Astrocyte of the hippocampus (primary cell): ENCODE measurements at regions not wholly inside any gene's neighbourhood (a gene's known extent, or its start where the extent isn't known, plus 50 kb on each side); places are given as distances from the start of the nearest gene placed in this dataset.
"Not testable (repeated sequence)": the region's sequence is repeated elsewhere in the genome, so short reads cannot be mapped to it uniquely, and the experiment has no call there.

Experiments used
- DNase-seq: peaks from one replicate; pipeline ENCODE4 v3.0.0; 2011; ENCODE audit warnings: low read depth, low spot score

DNA sequence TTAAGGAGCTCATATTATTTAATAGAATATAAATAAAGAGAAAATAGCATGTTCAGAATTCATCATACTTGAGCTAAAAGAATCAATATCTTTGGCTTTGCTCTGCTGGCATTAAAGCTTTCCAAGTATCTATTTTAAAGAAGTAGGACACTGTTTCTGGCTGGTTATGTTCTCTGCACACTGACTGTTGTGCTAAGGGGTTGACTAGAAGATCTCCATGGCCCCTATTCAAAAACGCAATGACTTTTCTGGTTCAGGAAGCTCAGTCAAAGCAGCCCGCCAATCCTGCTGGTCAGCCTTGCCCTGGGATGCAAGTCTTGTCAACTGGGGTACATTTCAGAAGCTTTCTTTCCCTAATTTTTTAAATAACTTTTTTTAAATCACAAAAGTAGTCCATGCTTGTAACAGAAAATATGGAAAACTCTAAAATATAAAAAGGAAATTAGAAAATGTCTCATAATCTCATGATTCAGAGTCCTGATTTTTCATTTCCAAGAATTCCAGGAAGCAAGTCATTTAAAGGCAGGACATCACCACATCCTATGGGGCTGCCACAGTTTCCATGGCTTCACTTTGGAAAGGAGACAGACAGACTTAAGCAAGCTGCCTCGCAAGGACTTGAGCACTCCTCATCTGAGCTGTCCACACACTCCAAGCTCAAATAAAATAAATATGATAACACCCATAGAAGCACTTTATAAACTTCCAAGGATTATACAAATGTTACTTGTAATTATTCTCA lies 195.1 kb downstream of the TXNL1 start:
- DNase-seq = no peak

DNA sequence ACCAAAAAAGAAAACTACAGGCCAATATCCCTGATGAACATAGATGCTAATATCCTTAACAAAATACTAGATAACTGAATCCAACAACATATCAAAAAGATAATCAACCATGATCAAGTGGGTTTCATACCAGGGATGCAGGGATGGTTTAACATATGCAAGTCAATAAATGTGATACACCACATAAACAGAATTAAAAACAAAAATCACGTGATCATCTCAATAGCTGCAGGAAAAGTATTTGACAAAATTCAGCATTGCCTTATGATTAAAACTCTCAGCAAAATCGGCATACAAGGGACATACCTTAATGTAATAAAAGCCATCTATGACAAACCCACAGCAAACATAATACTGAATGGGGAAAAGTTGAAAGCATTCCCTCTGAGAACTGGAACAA lies 199.9 kb downstream of the TXNL1 start:
- DNase-seq = not testable (repeated sequence)

DNA sequence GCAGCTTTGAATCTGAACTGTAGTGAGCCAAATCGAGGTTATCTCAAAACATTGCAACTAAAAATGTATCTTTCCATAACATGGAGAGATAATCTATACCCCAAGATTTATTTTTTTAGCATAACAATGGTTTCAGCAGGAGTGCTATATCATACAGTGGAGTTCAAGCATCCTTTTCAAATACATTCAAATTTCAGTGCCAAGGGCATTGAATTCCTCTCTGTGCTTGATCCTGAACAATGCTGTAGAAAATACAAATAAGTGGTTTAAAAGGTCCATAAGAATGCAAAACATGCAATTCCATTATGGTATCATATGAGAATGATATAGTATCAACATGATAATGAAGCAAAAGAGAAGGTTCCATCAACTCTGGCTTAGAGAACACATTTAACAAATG lies 201.7 kb downstream of the TXNL1 start:
- DNase-seq = no peak

DNA sequence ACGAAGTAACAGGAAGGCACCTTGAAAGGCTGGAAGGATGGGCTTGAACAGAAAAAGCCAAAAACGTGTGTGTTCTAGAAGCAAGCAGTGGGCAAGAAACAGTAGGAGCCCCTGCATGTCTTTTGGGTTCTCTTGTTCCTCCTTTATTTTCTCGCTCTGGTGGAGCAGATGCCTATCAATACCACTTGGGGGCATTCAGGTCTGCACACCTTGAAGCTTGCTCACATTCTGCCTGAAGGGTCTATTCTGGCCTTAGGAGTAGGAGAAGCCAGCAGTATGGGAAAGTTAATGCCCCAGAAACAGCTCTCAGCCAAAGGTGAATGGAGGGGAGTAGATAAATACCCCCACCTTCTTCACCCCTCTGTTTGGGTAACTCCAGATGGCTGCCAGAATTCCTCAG lies 204.5 kb downstream of the TXNL1 start:
- DNase-seq = no peak

DNA sequence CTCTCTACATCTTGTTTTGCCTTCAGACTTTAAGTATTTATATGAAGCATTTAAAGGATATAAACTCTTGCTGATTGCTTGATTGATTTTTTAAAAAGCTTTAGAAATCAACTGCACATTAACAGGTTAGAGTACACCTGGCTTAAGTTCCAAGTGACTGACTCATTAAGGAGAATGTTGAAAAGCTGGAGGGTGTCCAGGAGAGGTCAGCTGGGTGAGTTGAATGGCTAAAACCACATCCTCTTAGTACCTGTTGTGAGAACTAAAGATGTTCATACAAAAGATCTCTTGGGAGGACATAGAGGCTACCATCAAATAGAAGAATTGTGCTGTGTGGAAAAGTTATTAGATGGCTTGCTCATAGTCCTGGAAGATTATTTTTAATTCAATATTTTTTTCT lies 206.8 kb downstream of the TXNL1 start:
- DNase-seq = peak; percentile 50

DNA sequence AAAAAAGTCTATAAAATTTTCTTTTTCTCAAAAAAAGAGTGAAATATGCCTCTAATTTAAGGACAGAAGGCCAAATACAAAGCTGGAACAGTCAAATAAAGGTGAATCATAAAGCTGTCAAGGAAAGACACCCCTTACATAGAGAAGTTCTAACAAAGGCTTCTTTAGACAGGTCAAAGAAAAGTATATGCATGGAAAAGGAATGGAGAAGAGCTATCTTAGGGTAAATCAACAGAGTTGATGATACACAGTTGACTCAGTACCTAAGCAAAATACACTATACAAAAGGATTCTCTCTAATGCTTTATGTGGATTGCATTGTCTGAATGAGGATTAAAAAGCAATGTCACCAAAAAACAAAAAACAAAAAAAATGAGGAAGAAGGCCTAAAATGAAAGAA lies 214.8 kb downstream of the TXNL1 start:
- DNase-seq = no peak

DNA sequence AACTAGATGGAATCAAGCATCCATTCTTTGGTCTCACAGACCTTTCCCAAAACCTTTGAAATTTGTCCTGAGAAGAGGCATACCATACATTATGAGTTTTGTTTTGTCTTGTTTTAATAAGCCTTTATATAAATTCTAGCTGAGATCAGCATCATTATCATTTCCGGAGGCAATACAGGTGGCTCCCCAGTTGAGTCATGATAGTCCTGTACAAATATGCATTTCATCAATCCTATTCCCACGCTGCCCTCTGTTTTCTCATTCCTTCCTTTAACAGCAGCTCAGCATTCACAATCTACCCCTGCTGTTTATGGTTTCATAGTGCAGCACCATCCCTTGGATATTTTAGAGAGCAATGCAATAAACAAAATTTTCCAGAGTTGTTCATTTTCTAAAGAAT lies 216.7 kb downstream of the TXNL1 start:
- DNase-seq = no peak

DNA sequence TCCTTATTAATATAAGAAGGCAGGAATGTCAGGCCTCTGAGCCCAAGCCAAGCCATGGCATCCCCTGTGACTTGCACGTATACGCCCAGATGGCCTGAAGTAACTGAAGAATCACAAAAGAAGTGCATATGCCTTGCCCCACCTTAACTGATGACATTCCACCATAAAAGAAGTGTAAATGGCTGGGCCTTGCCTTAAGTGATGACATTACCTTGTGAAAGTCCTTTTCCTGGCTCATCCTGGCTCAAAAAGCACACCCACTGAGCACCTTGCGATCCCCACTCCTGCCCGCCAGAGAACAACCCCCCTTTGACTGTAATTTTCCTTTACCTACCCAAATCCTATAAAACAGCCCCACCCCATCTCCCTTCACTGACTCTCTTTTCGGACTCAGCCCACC lies 217.5 kb downstream of the TXNL1 start:
- DNase-seq = not testable (repeated sequence)

DNA sequence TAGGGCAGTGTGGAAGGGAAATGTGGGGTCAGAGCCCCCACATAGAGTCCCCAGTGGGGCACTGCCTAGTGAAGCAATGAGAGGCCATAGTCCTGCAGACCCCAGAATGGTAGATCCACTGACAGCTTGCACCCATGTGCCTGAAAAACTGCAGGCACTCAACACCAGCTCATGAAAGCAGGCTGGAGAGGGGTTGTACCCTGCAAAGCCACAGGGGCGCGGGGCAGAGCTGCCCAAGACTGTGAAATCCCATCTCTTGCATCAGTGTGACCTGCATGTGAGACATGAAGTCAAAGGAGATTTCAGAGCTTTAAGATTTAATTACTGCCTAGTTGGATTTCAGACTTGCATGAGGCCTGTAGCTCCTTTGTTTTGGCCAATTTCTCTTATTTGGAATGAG lies 224.0 kb downstream of the TXNL1 start:
- no peak for DNase-seq

DNA sequence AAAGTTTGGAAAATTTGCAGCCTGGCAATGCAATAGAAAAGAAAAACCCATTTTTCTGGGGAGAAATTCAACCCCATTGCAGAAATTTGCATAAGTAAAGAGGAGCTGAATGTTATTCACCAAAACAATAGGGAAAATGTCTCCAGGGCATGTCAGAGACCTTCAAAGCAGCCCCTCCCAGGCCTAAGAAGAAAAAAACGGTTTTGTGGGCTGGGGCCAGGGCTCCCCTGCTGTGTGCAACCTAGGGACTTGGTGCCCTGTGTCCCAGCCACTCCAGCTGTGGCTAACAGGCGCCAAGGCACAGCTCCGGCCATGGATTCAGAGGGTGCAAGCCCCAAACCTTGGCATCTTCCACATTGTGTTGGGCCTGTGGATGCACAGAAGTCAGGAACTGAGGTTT lies 224.5 kb downstream of the TXNL1 start:
- DNase-seq = no peak

DNA sequence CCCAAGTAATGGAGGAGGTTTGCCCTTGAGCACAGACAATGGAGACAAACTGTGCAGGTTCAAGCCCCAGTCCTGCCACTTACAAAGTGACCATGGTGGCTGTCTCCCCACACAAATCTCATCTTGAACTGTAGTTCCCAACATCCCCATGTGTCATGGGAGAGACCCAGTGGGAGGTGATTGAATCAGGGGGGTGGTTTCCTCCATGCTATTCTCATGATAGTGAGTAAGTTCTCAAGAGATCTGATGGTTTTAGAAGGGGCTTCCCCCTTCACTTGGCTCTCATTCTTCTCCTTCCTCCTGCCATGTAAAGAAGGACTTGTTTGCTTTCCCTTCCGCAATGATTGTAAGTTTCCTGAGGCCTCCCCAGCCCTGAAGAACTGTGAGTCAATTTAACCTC lies 225.4 kb downstream of the TXNL1 start:
- no peak for DNase-seq

DNA sequence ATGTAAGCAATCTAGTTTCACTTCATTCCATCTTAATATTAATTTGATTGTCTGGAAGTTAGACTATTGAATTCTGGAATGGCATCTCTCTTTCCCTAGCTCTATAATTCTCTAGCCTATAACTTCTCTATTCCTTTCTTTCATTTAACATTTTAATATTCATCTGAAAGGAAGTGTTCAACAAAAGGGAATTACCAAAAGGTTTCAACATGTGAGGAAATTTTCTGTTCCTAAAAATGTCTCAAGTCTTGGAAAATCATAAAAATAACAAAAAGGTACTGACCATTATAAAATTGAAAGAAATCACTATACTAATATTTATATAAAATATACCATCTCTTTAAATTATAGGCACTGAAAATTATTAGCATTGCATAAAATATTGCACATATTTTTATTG lies 228.7 kb downstream of the TXNL1 start:
- no peak for DNase-seq

DNA sequence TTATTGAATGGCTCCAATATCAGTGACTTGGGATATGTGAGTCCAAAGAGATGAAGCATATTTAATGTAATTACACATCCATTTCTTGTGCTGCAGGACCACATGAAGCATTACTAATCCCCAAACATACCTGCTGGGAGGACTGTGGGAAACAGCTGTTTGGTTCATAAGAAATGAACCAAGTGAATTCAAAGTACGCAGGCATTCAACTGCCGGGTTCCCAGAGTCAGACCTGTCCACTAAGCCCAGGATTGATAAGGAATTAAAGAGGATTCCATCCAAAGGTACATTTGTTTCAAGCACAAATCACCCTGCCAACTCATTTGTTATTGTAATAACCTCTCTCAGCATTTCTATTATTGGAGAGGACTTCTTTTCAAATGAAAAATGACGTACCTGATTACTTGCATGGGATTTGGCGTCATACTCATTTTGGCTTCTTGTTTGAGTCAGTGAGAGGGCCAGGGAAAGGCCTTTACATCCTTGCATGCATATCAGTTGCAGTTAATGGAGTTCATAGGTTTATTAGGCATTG lies 230.7 kb downstream of the TXNL1 start:
- DNase-seq = peak; percentile 3

DNA sequence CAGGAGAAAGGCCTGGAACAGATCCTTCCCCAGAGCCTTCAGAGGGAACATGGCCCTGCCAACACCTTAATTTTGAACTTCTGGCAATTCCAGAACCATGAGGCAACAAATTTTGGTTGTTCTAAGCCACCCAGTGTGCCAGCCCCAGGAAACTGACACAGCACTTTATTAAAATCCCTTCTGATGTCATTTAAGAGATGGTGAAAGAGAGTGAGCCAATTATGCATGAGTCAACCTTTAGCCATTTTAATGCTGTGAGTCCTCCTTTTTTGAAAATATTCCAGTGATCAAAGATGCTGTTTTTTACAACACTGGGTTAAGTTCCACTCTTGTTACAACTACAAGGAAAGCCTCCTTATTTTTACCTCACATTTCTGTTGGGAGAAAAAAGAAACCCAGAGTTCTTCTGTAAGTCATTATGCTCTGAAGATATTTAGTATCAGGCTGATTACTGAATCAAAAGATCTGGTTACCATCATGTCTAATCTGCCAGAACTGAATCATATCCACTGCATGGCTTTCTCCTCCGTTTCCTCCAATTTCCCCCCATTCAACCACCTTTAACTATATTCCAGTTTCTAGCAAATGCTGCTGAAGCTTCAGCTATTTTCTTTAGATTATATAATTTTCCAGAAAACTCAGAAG lies 235.4 kb downstream of the TXNL1 start:
- DNase-seq = peak; percentile 84

DNA sequence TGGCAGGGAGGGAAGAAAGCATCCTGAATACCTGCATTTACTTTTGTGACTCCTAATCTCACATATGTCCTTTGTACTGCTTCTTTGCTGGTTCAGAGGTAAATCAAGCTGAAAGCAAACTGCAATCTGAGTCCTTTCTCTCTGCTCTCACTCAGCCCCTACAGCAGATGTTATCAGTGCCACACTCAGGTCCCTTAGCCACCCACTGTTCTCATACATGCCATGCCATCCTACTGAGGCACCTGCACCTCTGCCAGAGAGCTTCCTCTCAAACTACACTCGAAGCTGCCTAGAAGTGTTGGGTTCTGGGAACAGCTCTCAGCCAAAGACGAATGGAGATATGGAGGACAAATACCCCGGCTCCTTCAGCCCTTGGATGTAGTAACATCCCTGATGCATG lies 244.5 kb downstream of the TXNL1 start:
- DNase-seq = no peak

DNA sequence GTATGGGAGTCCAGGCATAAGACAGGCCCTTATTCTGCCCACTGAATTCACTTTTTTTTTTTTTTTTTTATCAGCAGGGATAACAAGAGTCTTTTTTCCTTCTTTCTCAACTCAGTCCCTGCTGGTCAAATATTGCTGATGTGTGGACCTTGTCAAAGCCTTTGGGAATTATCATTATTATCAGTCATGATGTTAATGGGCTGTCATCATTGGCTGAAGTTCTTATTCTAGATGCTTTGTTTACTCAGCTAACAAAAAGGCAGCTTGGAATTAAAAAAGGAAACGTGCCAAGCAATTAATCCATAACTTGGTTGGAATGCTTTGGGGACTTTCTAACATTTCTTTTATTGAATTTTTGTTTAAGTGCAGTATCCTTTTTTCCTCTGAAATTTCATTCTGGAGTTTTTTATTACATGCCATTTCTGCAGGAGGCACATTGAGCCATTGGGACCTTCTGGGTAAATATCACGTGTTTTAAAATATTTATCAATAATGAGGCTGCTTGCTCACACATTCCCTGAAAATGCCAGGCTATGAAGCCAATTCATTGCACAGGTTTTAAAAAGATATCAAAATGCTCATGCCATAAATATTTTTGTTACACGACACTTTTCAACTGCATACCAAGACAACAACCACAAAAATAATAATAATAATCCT lies 246.3 kb downstream of the TXNL1 start:
- no peak for DNase-seq

DNA sequence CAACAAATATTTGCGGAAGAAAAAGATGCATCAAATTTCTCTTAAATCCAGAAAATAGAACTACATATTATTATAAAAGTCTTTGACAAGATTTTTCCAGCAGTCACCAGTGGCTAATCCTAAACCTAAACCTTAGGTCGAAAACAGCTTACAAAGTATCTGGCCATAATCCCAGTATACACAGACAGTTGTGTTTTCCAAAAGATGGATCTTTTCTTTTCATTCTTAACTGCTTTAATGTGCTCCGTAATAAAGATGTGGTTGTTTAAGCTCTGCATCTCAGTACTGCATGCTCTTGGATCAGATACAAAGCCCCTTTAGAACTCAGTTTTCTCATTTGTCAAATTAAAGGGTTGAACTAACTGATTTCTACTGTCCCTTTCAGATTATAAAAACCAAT lies 247.8 kb downstream of the TXNL1 start:
- DNase-seq = no peak

DNA sequence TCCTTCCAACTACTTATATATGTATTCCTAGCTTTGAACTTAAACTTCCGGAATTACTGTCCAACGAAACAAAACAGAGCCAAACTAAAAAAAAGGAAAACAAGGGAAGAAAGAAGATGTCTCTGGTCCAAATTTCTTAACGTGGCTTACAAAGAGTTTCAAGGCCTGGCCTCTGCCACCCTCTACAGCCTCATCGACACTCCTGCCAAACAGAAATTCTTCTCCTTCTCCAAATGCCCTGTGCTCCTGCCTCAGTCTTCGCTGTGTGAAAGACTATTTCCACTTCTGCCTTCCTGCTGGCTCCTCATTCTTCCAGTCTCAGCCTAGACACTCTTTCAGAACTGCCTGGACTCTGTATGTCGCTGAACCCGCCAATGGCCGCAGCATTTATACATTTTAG lies 249.2 kb downstream of the TXNL1 start:
- no peak for DNase-seq

DNA sequence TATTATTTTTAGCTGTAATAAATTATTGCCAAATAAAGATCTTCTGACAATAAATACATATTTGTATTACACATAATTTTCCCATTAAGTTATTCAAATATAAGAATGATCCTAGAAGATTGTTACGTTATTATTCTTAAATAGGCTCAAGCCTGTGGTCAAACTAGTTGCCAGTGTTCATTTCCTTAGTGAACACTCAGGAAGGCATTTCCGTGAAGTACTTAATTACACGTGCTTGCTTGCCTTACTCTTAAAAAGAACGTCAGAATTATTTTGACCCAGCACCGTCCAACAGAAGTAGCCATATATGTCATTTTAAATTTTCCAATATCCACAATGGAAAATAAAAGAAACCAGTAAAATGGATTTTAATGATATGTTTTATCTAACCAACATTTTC lies 249.8 kb downstream of the TXNL1 start:
- DNase-seq = no peak

DNA sequence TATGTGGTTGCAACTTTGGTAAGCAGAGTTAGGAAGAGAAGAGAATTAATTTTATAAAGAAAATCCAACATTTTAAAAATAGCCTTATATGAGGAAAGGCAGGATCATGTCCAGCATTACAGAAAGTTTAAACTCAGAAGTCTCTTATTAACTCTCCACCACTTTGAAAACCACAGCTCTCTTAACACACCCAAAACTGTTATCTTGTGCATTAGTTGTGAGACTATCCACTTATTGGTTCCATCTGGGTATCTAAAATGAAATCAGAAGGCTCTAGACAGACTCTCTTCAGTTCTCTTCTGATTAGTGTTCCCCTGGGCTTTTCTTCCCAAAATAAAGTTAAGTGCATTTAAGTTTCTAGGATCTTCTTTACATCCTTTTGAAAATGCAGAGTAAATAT lies 251.5 kb downstream of the TXNL1 start:
- no peak for DNase-seq

DNA sequence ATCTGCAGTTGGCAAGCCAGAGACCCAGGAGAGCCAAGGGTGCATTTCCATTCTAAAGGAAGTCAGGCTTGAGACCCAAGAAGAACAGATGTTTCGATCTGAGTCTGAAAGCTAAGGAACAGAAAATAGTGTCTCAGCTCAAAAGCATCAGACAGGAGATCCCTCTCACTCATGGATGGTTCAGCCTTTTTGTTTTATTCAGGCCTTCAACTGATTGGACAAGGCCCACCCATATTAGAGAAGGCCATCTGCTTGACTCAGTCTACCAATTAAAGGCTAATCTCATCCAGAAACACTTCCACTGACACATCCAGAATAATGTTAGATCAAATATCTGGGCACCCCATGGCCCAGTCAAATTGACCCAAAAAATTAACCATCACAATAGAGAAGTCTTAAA lies 255.0 kb downstream of the TXNL1 start:
- DNase-seq = no peak

DNA sequence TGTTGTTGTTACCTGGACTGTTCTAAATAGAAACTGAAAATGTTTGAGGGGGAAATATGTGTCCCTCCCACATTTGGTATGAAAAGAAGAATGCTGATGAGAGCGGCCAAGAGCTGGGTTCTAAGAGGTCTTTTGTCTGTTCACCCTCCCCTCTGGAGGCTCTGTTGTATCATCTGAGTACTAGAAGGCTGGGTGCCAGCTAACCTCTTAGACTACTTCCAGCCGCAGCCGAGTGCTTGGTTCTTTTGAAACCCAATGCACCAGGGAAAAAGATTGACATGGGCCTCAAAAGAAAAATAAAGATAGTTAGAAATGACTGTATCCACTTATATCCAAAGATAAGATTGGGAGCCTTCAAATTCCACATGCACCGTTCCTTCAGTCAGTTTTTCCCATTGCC lies 255.9 kb downstream of the TXNL1 start:
- peak; percentile 75 for DNase-seq

DNA sequence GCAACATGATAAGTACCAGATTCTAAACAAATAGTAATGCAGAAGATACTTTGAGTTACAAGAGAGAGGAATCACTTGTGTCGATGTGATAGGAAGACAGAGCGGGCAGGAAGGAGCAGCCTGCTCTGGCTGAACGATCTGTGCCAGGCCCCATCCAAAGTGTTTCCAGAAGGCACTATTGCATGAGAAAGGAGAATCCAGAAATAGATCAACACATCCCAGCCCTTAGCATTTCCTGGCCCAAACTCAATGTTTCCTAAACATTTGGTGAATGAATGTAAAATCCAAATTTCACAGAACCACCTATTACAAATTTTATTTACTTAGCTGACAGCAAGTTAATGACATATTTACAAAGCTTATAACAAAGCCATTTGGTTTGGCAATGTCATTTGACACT lies 257.2 kb downstream of the TXNL1 start:
- DNase-seq = no peak
